Prostate gland (tissue), 2 donors: ENCODE measurements at regions not wholly inside any gene's neighbourhood (a gene's known extent, or its start where the extent isn't known, plus 50 kb on each side); places are given as distances from the start of the nearest gene placed in this dataset.

Experiments used
- CTCF ChIP-seq, 4 experiments: fragments of 200-600 bp in 2 of 4; fragments of 450-650 bp in 2 of 4; sonication (generic) in 2 of 4; IDR thresholded peaks; 1 replicate in 3 of 4; 2 replicates in 1 of 4; pipeline ENCODE4 v1.5.1; 2016 to 2019; ENCODE audit warnings: antibody characterized with exemption in 4 of 4, mild to moderate bottlenecking in 2 of 4, moderate library complexity in 2 of 4
- POLR2AphosphoS5 ChIP-seq: sonication (generic); formaldehyde crosslinking; IDR thresholded peaks from one replicate; pipeline ENCODE4 v1.6.1; 2017; ENCODE audit warnings: antibody characterized with exemption

GRCh38 chr14:55867719-55868118 lies 250.5 kb upstream of the PELI2 start:
- TF ChIP-seq POLR2AphosphoS5 (no peak), CTCF (IDR thresholded peaks at IDR 0.05) (no peak)
